Gastrocnemius medialis (tissue), 4 donors: ENCODE measurements at regions not wholly inside any gene's neighbourhood (a gene's known extent, or its start where the extent isn't known, plus 50 kb on each side); places are given as distances from the start of the nearest gene placed in this dataset.

Experiments used
- POLR2A ChIP-seq, 2 donors: fragments of 450-650 bp; IDR thresholded peaks; one replicate each; pipeline ENCODE4 v1.6.1; 2017; ENCODE audit warnings: antibody characterized with exemption in 2 of 2, mild to moderate bottlenecking in 2 of 2, moderate library complexity in 2 of 2
- TF ChIP-seq, protein P1 (sequence below), 5 experiments: fragments of 450-650 bp in 3 of 5; fragments of 200-600 bp in 2 of 5; sonication (generic) in 2 of 5; IDR thresholded peaks in 4 of 5; conservative IDR thresholded peaks in 1 of 5; 1 replicate in 4 of 5; 2 replicates in 1 of 5; pipeline ENCODE4 v1.5.1; 2016 to 2019; ENCODE audit warnings: antibody characterized with exemption in 5 of 5, mild to moderate bottlenecking in 3 of 5, moderate library complexity in 3 of 5

DNA sequence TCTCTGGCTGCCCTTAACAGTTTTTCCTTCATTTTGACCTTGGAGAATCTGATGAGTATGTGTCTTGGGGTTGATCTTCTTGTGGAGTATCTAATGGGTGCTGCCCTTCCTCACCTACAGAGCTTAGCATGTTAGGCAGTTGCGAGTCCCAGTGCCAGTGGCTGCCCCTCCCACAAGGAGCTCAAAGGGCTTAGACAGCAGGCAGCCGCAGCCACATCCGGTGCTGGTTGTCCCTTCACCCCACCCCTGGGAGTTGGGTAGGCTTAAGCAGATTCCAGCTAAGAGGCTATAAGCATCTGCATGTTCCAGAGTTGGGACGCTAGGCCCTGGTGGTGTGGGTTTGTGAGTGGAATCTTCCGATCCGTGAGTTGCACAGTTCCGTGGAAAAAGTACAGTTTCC is 322.1 kb upstream of the ARX start:
- TF ChIP-seq, protein P1, sequence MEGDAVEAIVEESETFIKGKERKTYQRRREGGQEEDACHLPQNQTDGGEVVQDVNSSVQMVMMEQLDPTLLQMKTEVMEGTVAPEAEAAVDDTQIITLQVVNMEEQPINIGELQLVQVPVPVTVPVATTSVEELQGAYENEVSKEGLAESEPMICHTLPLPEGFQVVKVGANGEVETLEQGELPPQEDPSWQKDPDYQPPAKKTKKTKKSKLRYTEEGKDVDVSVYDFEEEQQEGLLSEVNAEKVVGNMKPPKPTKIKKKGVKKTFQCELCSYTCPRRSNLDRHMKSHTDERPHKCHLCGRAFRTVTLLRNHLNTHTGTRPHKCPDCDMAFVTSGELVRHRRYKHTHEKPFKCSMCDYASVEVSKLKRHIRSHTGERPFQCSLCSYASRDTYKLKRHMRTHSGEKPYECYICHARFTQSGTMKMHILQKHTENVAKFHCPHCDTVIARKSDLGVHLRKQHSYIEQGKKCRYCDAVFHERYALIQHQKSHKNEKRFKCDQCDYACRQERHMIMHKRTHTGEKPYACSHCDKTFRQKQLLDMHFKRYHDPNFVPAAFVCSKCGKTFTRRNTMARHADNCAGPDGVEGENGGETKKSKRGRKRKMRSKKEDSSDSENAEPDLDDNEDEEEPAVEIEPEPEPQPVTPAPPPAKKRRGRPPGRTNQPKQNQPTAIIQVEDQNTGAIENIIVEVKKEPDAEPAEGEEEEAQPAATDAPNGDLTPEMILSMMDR (IDR thresholded peaks at IDR 0.05 in 4 of 5, conservative IDR thresholded peaks at IDR 0.05 in 1 of 5), result no peak
- TF ChIP-seq POLR2A (IDR thresholded peaks at IDR 0.05), result no peak
